Immature natural killer cell (primary cell): ENCODE measurements at regions not wholly inside any gene's neighbourhood (a gene's known extent, or its start where the extent isn't known, plus 50 kb on each side); places are given as distances from the start of the nearest gene placed in this dataset.

Experiments used
- DNase-seq, 3 donors: peaks; one replicate each; pipeline ENCODE4 v3.0.0; 2022; ENCODE audit warnings: mixed read lengths in 1 of 3
- H3K27ac Mint-ChIP-seq, 6 donors: one replicate each; pipeline ENCODE4 v1.8.0; 2020; ENCODE audit warnings: mixed read lengths in 6 of 6, mild to moderate bottlenecking in 5 of 6, inconsistent platforms in 4 of 6, moderate library complexity in 3 of 6
- H3K27me3 Mint-ChIP-seq, 3 donors: one replicate each; pipeline ENCODE4 v1.8.0; 2020 to 2021; ENCODE audit warnings: low read depth in 3 of 3, mild to moderate bottlenecking in 3 of 3, mixed read lengths in 3 of 3, moderate library complexity in 3 of 3, inconsistent platforms in 1 of 3
- H3K36me3 Mint-ChIP-seq, 3 donors: one replicate each; pipeline ENCODE4 v1.8.0; 2020; ENCODE audit warnings: mixed read lengths in 3 of 3, inconsistent platforms in 2 of 3, mild to moderate bottlenecking in 2 of 3
- H3K4me1 Mint-ChIP-seq, 2 donors: one replicate each; pipeline ENCODE4 v1.8.0; 2020; ENCODE audit warnings: inconsistent platforms in 2 of 2, mild to moderate bottlenecking in 2 of 2, mixed read lengths in 2 of 2, moderate library complexity in 1 of 2
- H3K4me3 Mint-ChIP-seq, 5 donors: one replicate each; pipeline ENCODE4 v1.8.0; 2020; ENCODE audit warnings: mild to moderate bottlenecking in 5 of 5, mixed read lengths in 5 of 5, inconsistent platforms in 3 of 5, moderate library complexity in 3 of 5
- H3K9me3 Mint-ChIP-seq, 6 donors: one replicate each; pipeline ENCODE4 v1.8.0; 2020; ENCODE audit warnings: mild to moderate bottlenecking in 6 of 6, mixed read lengths in 6 of 6, inconsistent platforms in 4 of 6, moderate library complexity in 3 of 6

- Mint-ChIP-seq H3K4me3 (no peak overlapping the region), H3K9me3 (peaks cover 0 to 30% (median 13%) of the 10 kb centered on the region in 6 donors), H3K4me1 (no peaks in the 10 kb centered on the region), H3K36me3 (no peaks in the 10 kb centered on the region), H3K27ac (no peak overlapping the region), H3K27me3 (no peaks in the 10 kb centered on the region)
- DNase-seq, result no peak
These were observed 192.5 kb upstream of the POT1 start for GRCh38 chr7:125122173-125122572.

GRCh38 chr7:125119559-125120115 lies 190.0 kb upstream of the POT1 start:
- Mint-ChIP-seq H3K27ac (no peak overlapping the region), H3K36me3 (no peaks in the 10 kb centered on the region), H3K4me3 (no peak overlapping the region), H3K4me1 (no peaks in the 10 kb centered on the region), H3K9me3 (peaks cover 0 to 22% (median 7%) of the 10 kb centered on the region in 6 donors), H3K27me3 (no peaks in the 10 kb centered on the region)
- DNase-seq, result no peak

GRCh38 chr7:125118444-125118843 lies 188.8 kb upstream of the POT1 start:
- peaks cover 0 to 17% (median 5%) of the 10 kb centered on the region in 6 donors for H3K9me3 Mint-ChIP-seq
- no peaks in the 10 kb centered on the region for H3K27me3 Mint-ChIP-seq
- H3K27ac Mint-ChIP-seq, result no peak overlapping the region
- DNase-seq, result no peak
- H3K4me1 Mint-ChIP-seq, result no peaks in the 10 kb centered on the region
- H3K4me3 Mint-ChIP-seq, result no peak overlapping the region
- no peaks in the 10 kb centered on the region for H3K36me3 Mint-ChIP-seq

- Mint-ChIP-seq H3K36me3 (no peaks in the 10 kb centered on the region), H3K4me1 (no peaks in the 10 kb centered on the region), H3K27me3 (peaks cover 0 to 2% (median 0%) of the 10 kb centered on the region in 3 donors), H3K9me3 (peaks cover 0 to 31% (median 13%) of the 10 kb centered on the region in 6 donors), H3K27ac (no peak overlapping the region), H3K4me3 (no peak overlapping the region)
- no peak for DNase-seq
These were observed 183.2 kb upstream of the POT1 start for GRCh38 chr7:125112850-125113249.

- no peak for DNase-seq
- Mint-ChIP-seq H3K27me3 (peaks cover 0 to 6% (median 0%) of the 10 kb centered on the region in 3 donors), H3K9me3 (peaks cover 0 to 32% (median 8%) of the 10 kb centered on the region in 6 donors), H3K4me3 (no peak overlapping the region), H3K4me1 (no peaks in the 10 kb centered on the region), H3K36me3 (peaks cover 0 to 3% (median 0%) of the 10 kb centered on the region in 3 donors), H3K27ac (no peak overlapping the region)
These were observed 169.9 kb upstream of the POT1 start for GRCh38 chr7:125099519-125099918.

GRCh38 chr7:125098377-125098970 lies 168.8 kb upstream of the POT1 start:
- peaks cover 0 to 35% (median 3%) of the 10 kb centered on the region in 6 donors for H3K9me3 Mint-ChIP-seq
- no peaks in the 10 kb centered on the region for H3K4me1 Mint-ChIP-seq
- DNase-seq, result no peak
- H3K4me3 Mint-ChIP-seq, result no peak overlapping the region
- H3K27ac Mint-ChIP-seq, result no peak overlapping the region
- peaks cover 0 to 3% (median 0%) of the 10 kb centered on the region in 3 donors for H3K36me3 Mint-ChIP-seq
- H3K27me3 Mint-ChIP-seq, result peaks cover 0 to 6% (median 0%) of the 10 kb centered on the region in 3 donors

GRCh38 chr7:125090596-125090995 lies 161.0 kb upstream of the POT1 start:
- Mint-ChIP-seq H3K36me3 (no peaks in the 10 kb centered on the region), H3K9me3 (peaks cover 0 to 7% (median under 1%) of the 10 kb centered on the region in 6 donors), H3K4me3 (no peak overlapping the region), H3K4me1 (no peaks in the 10 kb centered on the region), H3K27ac (no peak overlapping the region), H3K27me3 (no peaks in the 10 kb centered on the region)
- DNase-seq, result no peak

- Mint-ChIP-seq H3K27ac (no peak overlapping the region), H3K36me3 (no peaks in the 10 kb centered on the region), H3K27me3 (peaks cover 0 to 2% (median 0%) of the 10 kb centered on the region in 3 donors), H3K9me3 (peaks cover 0 to 10% (median under 1%) of the 10 kb centered on the region in 6 donors), H3K4me3 (no peak overlapping the region), H3K4me1 (no peaks in the 10 kb centered on the region)
- no peak for DNase-seq
These were observed 159.5 kb upstream of the POT1 start for GRCh38 chr7:125089171-125089570.

GRCh38 chr7:125088555-125088954 lies 158.9 kb upstream of the POT1 start:
- Mint-ChIP-seq H3K36me3 (no peaks in the 10 kb centered on the region), H3K4me1 (no peaks in the 10 kb centered on the region), H3K27ac (no peak overlapping the region), H3K27me3 (peaks cover 0 to 2% (median 0%) of the 10 kb centered on the region in 3 donors), H3K4me3 (no peak overlapping the region), H3K9me3 (peaks cover 0 to 10% (median under 1%) of the 10 kb centered on the region in 6 donors)
- DNase-seq, result no peak

- H3K27ac Mint-ChIP-seq, result no peak overlapping the region
- H3K4me1 Mint-ChIP-seq, result no peaks in the 10 kb centered on the region
- no peak for DNase-seq
- H3K9me3 Mint-ChIP-seq, result peaks cover 0 to 10% (median under 1%) of the 10 kb centered on the region in 6 donors
- H3K36me3 Mint-ChIP-seq, result no peaks in the 10 kb centered on the region
- H3K4me3 Mint-ChIP-seq, result no peak overlapping the region
- H3K27me3 Mint-ChIP-seq, result peaks cover 0 to 4% (median 0%) of the 10 kb centered on the region in 3 donors
These were observed 155.5 kb upstream of the POT1 start for GRCh38 chr7:125085084-125085483.

GRCh38 chr7:125084196-125084595 lies 154.6 kb upstream of the POT1 start:
- no peak for DNase-seq
- no peaks in the 10 kb centered on the region for H3K36me3 Mint-ChIP-seq
- no peaks in the 10 kb centered on the region for H3K4me1 Mint-ChIP-seq

GRCh38 chr7:125074141-125074540 lies 144.5 kb upstream of the POT1 start:
- H3K27ac Mint-ChIP-seq, result no peak overlapping the region
- no peaks in the 10 kb centered on the region for H3K4me1 Mint-ChIP-seq
- H3K36me3 Mint-ChIP-seq, result peaks cover 0 to 3% (median 0%) of the 10 kb centered on the region in 3 donors
- no peaks in the 10 kb centered on the region for H3K27me3 Mint-ChIP-seq
- DNase-seq, result no peak
- H3K9me3 Mint-ChIP-seq, result peaks cover 7 to 18% (median 9%) of the 10 kb centered on the region in 6 donors
- no peak overlapping the region for H3K4me3 Mint-ChIP-seq

More at GRCh38 chr7:125084196-125084595, 154.6 kb upstream of the POT1 start:
- H3K9me3 Mint-ChIP-seq, result peaks cover 0 to 10% (median under 1%) of the 10 kb centered on the region in 6 donors
- no peak overlapping the region for H3K27ac Mint-ChIP-seq
- no peak overlapping the region for H3K4me3 Mint-ChIP-seq
- H3K27me3 Mint-ChIP-seq, result peaks cover 0 to 4% (median 0%) of the 10 kb centered on the region in 3 donors

- Mint-ChIP-seq H3K27me3 (no peaks in the 10 kb centered on the region), H3K36me3 (no peaks in the 10 kb centered on the region), H3K9me3 (peaks cover 0 to 12% (median under 1%) of the 10 kb centered on the region in 6 donors), H3K4me3 (no peak overlapping the region), H3K27ac (no peak overlapping the region), H3K4me1 (no peaks in the 10 kb centered on the region)
- no peak for DNase-seq
These were observed 135.9 kb upstream of the POT1 start for GRCh38 chr7:125065546-125065945.

GRCh38 chr7:125065001-125065400 lies 135.4 kb upstream of the POT1 start:
- no peaks in the 10 kb centered on the region for H3K36me3 Mint-ChIP-seq
- peaks cover 0 to 12% (median under 1%) of the 10 kb centered on the region in 6 donors for H3K9me3 Mint-ChIP-seq
- H3K27me3 Mint-ChIP-seq, result no peaks in the 10 kb centered on the region
- DNase-seq, result no peak
- no peaks in the 10 kb centered on the region for H3K4me1 Mint-ChIP-seq
- H3K27ac Mint-ChIP-seq, result no peak overlapping the region
- no peak overlapping the region for H3K4me3 Mint-ChIP-seq
